Spleen (tissue), 11 donors: ENCODE measurements at regions not wholly inside any gene's neighbourhood (a gene's known extent, or its start where the extent isn't known, plus 50 kb on each side); places are given as distances from the start of the nearest gene placed in this dataset.

Source experiments
- DNase-seq: peaks from one replicate; pipeline ENCODE4 v3.0.0-alpha.2; 2020
- H3K27ac ChIP-seq, 8 donors: fragments of 200-600 bp; sonication (generic) in 7 of 8; 1 replicate in 4 of 8; 2 replicates in 4 of 8; pipeline versions ENCODE4 v1.5.0 to v1.8.0; 2016 to 2021; ENCODE audit warnings: inconsistent platforms in 4 of 8, mild to moderate bottlenecking in 4 of 8, moderate library complexity in 1 of 8
- H3K27me3 ChIP-seq, 7 donors: fragments of 200-600 bp; sonication (generic) in 6 of 7; replicated peaks in 1 of 7; 1 replicate in 4 of 7; 2 replicates in 3 of 7; pipeline versions ENCODE4 v1.5.0 to v1.8.0; 2016 to 2021; ENCODE audit warnings: inconsistent platforms in 3 of 7, mild to moderate bottlenecking in 1 of 7
- H3K36me3 ChIP-seq, 6 donors: fragments of 200-600 bp; sonication (generic) in 5 of 6; 1 replicate in 4 of 6; 2 replicates in 2 of 6; pipeline versions ENCODE4 v1.5.0 to v1.8.0; 2016 to 2021; ENCODE audit warnings: inconsistent platforms in 2 of 6
- H3K4me1 ChIP-seq, 6 donors: fragments of 200-600 bp; sonication (generic) in 5 of 6; 1 replicate in 3 of 6; 2 replicates in 3 of 6; pipeline versions ENCODE4 v1.5.0 to v1.8.0; 2016 to 2021; ENCODE audit warnings: inconsistent platforms in 3 of 6
- H3K4me3 ChIP-seq, 8 donors: fragments of 200-600 bp; sonication (generic) in 7 of 8; 1 replicate in 4 of 8; 2 replicates in 4 of 8; pipeline versions ENCODE4 v1.5.0 to v1.8.0; 2016 to 2021; ENCODE audit warnings: inconsistent platforms in 4 of 8, mild to moderate bottlenecking in 4 of 8, moderate library complexity in 2 of 8
- H3K9me3 ChIP-seq, 8 donors: fragments of 200-600 bp; sonication (generic) in 7 of 8; 1 replicate in 4 of 8; 2 replicates in 4 of 8; pipeline versions ENCODE4 v1.5.0 to v1.8.0; 2016 to 2021; ENCODE audit warnings: inconsistent platforms in 4 of 8
- CTCF ChIP-seq, 11 experiments: fragments of 200-600 bp in 7 of 11; fragments of 450-650 bp in 4 of 11; sonication (generic) in 4 of 11; IDR thresholded peaks in 8 of 11; conservative IDR thresholded peaks in 3 of 11; 1 replicate in 7 of 11; 2 replicates in 4 of 11; pipeline versions ENCODE4 v1.4.0 to v1.8.0; 2016 to 2021; ENCODE audit warnings: antibody characterized with exemption in 11 of 11, inconsistent platforms in 4 of 11, mild to moderate bottlenecking in 1 of 11
- POLR2A ChIP-seq, 3 donors: fragments of 450-650 bp; IDR thresholded peaks; one replicate each; pipeline ENCODE4 v1.5.1; 2017; ENCODE audit warnings: antibody characterized with exemption in 3 of 3, mild to moderate bottlenecking in 1 of 3
- POLR2AphosphoS5 ChIP-seq, 3 donors: sonication (generic); formaldehyde crosslinking; IDR thresholded peaks; one replicate each; pipeline ENCODE4 v1.5.1; 2017; ENCODE audit warnings: antibody characterized with exemption in 3 of 3
- WGBS, 5 donors: extraction: QIAGEN DNeasy Blood & Tissue Kit in 3 of 5; methylation state at CpG; one replicate each; pipeline versions ENCODE4 v1.1.5 to v1.1.7; 2013 to 2018; 5-methylcytosine and 5-hydroxymethylcytosine counted together
- intact Hi-C: fragments of 100-400 bp; cut with DNase I; formaldehyde crosslinking; loops from one replicate; pipeline ENCODE4 v1.15.0; 2023; ENCODE audit warnings: low total_unique reads
- donor health status: healthy with polysubstance abuse.
- donor health status: DM: no; HTN: no; CAD: no; lungs with moderate emphysema.
- donor health status: DM: no; HTN: no; CAD: no.
- donor health status: Bipolar disorder and iron deficiency.
- donor health status: healthy.
- donor health status: DM: no; HTN: no; CAD: no.
- donor health status: DM: yes; HTN: yes; CAD: no.

GRCh38 chr9:13879981-13880380, 434.0 kb downstream of the NFIB start:
- WGBS, 5 donors = 76 to 94% (median 89%) methylated on average over 1 of the region's 1 CpG
- H3K27me3 ChIP-seq = no peaks in the 10 kb centered on the region
- intact Hi-C loops = no loop called here

GRCh38 chr9:13879011-13879410, 434.9 kb downstream of the NFIB start:
- 87 to 95% (median 89%) methylated on average over 3 of the region's 3 CpGs for WGBS, 5 donors
- no peaks in the 10 kb centered on the region for H3K27me3 ChIP-seq
- TF ChIP-seq POLR2A (IDR thresholded peaks at IDR 0.05) = no peak
- no peak for TF ChIP-seq POLR2AphosphoS5 (IDR thresholded peaks at IDR 0.05)
- no peak for TF ChIP-seq CTCF (IDR thresholded peaks at IDR 0.05 in 8 of 11, conservative IDR thresholded peaks at IDR 0.05 in 3 of 11)

More at GRCh38 chr9:13879981-13880380, 434.0 kb downstream of the NFIB start:
- Histone ChIP-seq H3K4me1 (no peaks in the 10 kb centered on the region), H3K9me3 (peaks cover 0 to 35% (median 14%) of the 10 kb centered on the region in 8 donors), H3K4me3 (no peak overlapping the region), H3K36me3 (no peaks in the 10 kb centered on the region), H3K27ac (no peak overlapping the region)
- DNase-seq = no peak
- TF ChIP-seq POLR2AphosphoS5 (IDR thresholded peaks at IDR 0.05) = no peak
- TF ChIP-seq CTCF (IDR thresholded peaks at IDR 0.05 in 8 of 11, conservative IDR thresholded peaks at IDR 0.05 in 3 of 11) = no peak
- no peak for TF ChIP-seq POLR2A (IDR thresholded peaks at IDR 0.05)

GRCh38 chr9:13878241-13878711, 435.7 kb downstream of the NFIB start:
- WGBS, 5 donors = 70 to 85% (median 76%) methylated on average over 3 of the region's 3 CpGs
- TF ChIP-seq POLR2A (IDR thresholded peaks at IDR 0.05) (no peak), CTCF (IDR thresholded peaks at IDR 0.05 in 8 of 11, conservative IDR thresholded peaks at IDR 0.05 in 3 of 11) (no peak), POLR2AphosphoS5 (IDR thresholded peaks at IDR 0.05) (no peak)

More at GRCh38 chr9:13879011-13879410, 434.9 kb downstream of the NFIB start:
- Histone ChIP-seq H3K9me3 (peaks cover 0 to 35% (median 14%) of the 10 kb centered on the region in 8 donors), H3K4me3 (no peak overlapping the region), H3K27ac (no peak overlapping the region), H3K4me1 (no peaks in the 10 kb centered on the region), H3K36me3 (no peaks in the 10 kb centered on the region)
- intact Hi-C loops = no loop called here
- no peak for DNase-seq

GRCh38 chr9:13876741-13877140, 437.2 kb downstream of the NFIB start:
- Histone ChIP-seq H3K9me3 (peaks cover 0 to 29% (median 14%) of the 10 kb centered on the region in 8 donors), H3K4me1 (no peaks in the 10 kb centered on the region), H3K36me3 (no peaks in the 10 kb centered on the region), H3K27me3 (no peaks in the 10 kb centered on the region), H3K4me3 (no peak overlapping the region), H3K27ac (no peak overlapping the region)
- intact Hi-C loops = no loop called here
- no peak for DNase-seq
- TF ChIP-seq POLR2AphosphoS5 (IDR thresholded peaks at IDR 0.05) (no peak), CTCF (IDR thresholded peaks at IDR 0.05 in 8 of 11, conservative IDR thresholded peaks at IDR 0.05 in 3 of 11) (no peak), POLR2A (IDR thresholded peaks at IDR 0.05) (no peak)
- WGBS, 5 donors = 74 to 91% (median 84%) methylated on average over 1 of the region's 1 CpG

More at GRCh38 chr9:13878241-13878711, 435.7 kb downstream of the NFIB start:
- Histone ChIP-seq H3K36me3 (no peaks in the 10 kb centered on the region), H3K4me3 (no peak overlapping the region), H3K4me1 (no peaks in the 10 kb centered on the region), H3K27me3 (no peaks in the 10 kb centered on the region), H3K27ac (no peak overlapping the region), H3K9me3 (peaks cover 0 to 35% (median 14%) of the 10 kb centered on the region in 8 donors)
- DNase-seq = no peak
- intact Hi-C loops = no loop called here
